Stimulated activated naive B cell treated with anti-CD40 and anti-IgM and Interleukin-4, amounts not matched to agents 10 μg/mL and 1 μg/mL and 100 μg/mL, for 72 hours (primary cell): ENCODE measurements at regions not wholly inside any gene's neighbourhood (a gene's known extent, or its start where the extent isn't known, plus 50 kb on each side); places are given as distances from the start of the nearest gene placed in this dataset.

Source experiments
- ATAC-seq, 2 donors: fragments of 150-1000 bp; cut with Tn5 transposase; replicated peaks; 2 replicates each; pipeline ENCODE4 v1.10.0; 2021; ENCODE audit warnings: moderate library complexity in 1 of 2
- DNase-seq: peaks from one replicate; pipeline ENCODE4 v3.0.0; 2021
- H3K27ac Mint-ChIP-seq: one replicate; pipeline ENCODE4 v1.8.0; 2022; ENCODE audit warnings: mild to moderate bottlenecking, mixed read lengths
- H3K27me3 Mint-ChIP-seq, 2 donors: one replicate each; pipeline ENCODE4 v1.8.0; 2022; ENCODE audit warnings: mixed read lengths in 2 of 2
- H3K36me3 Mint-ChIP-seq, 2 donors: one replicate each; pipeline ENCODE4 v1.8.0; 2022; ENCODE audit warnings: mixed read lengths in 2 of 2, mild to moderate bottlenecking in 1 of 2
- H3K4me1 Mint-ChIP-seq, 2 donors: one replicate each; pipeline ENCODE4 v1.8.0; 2022; ENCODE audit warnings: mixed read lengths in 2 of 2, mild to moderate bottlenecking in 1 of 2
- H3K4me3 Mint-ChIP-seq, 2 donors: one replicate each; pipeline ENCODE4 v1.8.0; 2022; ENCODE audit warnings: mild to moderate bottlenecking in 2 of 2, mixed read lengths in 2 of 2, moderate library complexity in 1 of 2
- H3K9me3 Mint-ChIP-seq, 2 donors: one replicate each; pipeline ENCODE4 v1.8.0; 2022; ENCODE audit warnings: mixed read lengths in 2 of 2, mild to moderate bottlenecking in 1 of 2

DNA sequence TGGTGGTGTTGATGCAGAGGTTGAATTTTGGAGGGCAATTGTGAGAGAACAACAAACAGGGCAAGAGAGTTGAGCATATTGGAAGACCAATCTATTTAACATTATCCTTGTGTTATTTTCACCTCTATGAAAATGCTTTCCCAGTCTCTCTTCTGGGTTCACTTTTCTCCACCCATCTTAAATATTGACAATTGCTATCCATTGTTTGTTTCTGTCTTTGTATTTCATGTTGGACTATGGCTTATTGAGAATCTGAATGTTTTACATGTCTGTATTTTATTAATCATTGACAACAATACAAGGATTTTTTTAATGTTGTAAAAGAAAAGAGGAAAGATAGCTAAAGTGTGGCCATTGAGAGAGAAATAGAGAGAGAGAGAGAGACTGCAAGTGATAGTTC is 1121.5 kb downstream of the BRINP3 start:
- H3K27me3 Mint-ChIP-seq = no peaks in the 10 kb centered on the region

DNA sequence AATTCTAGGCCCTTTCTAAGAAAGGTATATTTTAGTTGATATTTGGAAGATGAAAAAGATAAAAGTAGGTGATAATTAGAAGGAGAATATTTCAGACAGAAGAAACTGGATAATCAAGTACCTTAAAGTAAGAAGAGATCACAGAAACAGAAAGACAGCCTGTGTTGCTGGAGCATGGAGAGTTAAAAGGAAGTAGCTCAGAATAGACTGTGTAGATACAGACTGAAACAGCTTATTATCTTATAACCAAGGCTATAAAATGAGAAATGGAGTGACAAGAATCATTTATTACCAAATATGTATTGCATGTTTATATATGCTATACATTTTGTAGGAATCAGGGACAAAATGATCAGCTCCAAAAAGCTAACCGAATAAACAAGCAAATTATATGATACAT is 1120.3 kb downstream of the BRINP3 start:
- Mint-ChIP-seq H3K27ac (peak overlapping the region; percentile 37), H3K4me1 (no peaks in the 10 kb centered on the region), H3K4me3 (no peak overlapping the region), H3K36me3 (no peaks in the 10 kb centered on the region), H3K27me3 (no peaks in the 10 kb centered on the region), H3K9me3 (peaks cover 3 to 4% of the 10 kb centered on the region in 2 donors)
- ATAC-seq (no peak), DNase-seq (no peak)

More for the DNA sequence above, 1121.5 kb downstream of the BRINP3 start:
- H3K4me3 Mint-ChIP-seq = no peak overlapping the region
- no peaks in the 10 kb centered on the region for H3K4me1 Mint-ChIP-seq
- H3K9me3 Mint-ChIP-seq = peaks cover 1 to 4% of the 10 kb centered on the region in 2 donors
- no peaks in the 10 kb centered on the region for H3K36me3 Mint-ChIP-seq
- DNase-seq = no peak
- no peak for ATAC-seq
- H3K27ac Mint-ChIP-seq = no peak overlapping the region

DNA sequence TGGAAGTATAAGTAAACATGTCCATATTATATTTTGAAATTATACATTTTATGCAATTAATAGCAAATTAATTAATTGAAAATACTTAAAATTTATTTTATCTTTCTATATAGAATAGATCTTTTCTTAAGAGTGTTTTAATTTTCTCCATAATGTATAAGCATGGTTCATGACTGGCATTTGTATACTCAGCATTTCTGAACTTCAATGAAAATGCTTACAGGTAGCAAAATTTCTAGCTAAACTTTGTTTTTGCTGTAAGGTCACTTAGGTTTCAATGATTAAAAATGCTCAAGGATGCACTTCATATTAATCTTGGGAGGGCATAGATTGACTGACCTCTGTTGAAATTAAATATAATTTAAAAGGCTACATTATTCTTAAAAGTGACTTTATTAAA is 1108.1 kb downstream of the BRINP3 start:
- H3K36me3 Mint-ChIP-seq = no peaks in the 10 kb centered on the region
- peaks cover 4 to 8% of the 10 kb centered on the region in 2 donors for H3K9me3 Mint-ChIP-seq
- H3K27me3 Mint-ChIP-seq = no peaks in the 10 kb centered on the region
- no peak overlapping the region for H3K4me3 Mint-ChIP-seq
- H3K4me1 Mint-ChIP-seq = no peaks in the 10 kb centered on the region
- ATAC-seq (no peak), DNase-seq (no peak)
- no peak overlapping the region for H3K27ac Mint-ChIP-seq

DNA sequence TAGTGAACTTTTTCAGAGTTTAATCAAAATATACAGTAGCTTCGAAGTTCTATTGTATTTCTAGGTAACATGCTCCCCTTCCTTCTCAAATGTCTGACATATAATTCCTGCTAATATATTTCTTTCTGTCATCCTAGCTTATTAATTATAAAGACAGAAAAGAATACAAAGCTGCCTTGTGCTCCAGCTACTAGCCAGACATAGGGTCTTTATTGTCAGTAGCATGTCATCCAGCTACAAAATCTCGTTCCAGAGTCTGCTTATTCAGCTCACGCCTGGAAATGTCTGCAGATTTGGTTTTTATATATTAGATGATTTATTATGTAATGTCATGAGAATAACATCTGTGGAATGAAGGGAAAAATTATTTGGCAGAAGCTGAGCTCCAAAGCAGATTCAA is 1102.8 kb downstream of the BRINP3 start:
- no peaks in the 10 kb centered on the region for H3K36me3 Mint-ChIP-seq
- H3K27me3 Mint-ChIP-seq = no peaks in the 10 kb centered on the region
- no peak overlapping the region for H3K4me3 Mint-ChIP-seq
- ATAC-seq (no peak), DNase-seq (no peak)
- H3K27ac Mint-ChIP-seq = no peak overlapping the region
- H3K9me3 Mint-ChIP-seq = peaks cover 9 to 13% of the 10 kb centered on the region in 2 donors
- no peaks in the 10 kb centered on the region for H3K4me1 Mint-ChIP-seq

DNA sequence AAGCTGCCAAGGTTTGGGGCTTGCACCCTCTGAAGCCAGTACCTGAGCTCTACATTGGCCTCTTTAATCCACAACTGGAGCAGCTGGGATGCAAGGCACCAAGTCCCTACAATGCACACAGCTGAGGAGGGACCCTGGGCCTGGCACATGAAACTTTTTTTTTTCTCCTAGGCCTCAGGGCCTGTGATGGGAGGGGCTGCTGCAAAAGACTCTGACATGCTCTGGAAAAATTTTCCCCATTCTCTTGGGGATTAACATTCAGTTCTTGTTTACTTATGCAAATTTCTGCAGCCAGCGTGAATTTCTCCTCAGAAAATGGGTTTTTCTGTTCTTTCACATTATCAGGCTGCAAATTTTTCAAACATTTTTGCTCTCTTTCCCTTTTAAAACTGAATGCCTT is 1072.2 kb downstream of the BRINP3 start:
- H3K4me3 Mint-ChIP-seq = no peak overlapping the region
- no peaks in the 10 kb centered on the region for H3K27me3 Mint-ChIP-seq
- DNase-seq = no peak
- no peak for ATAC-seq
- peaks cover 11 to 22% of the 10 kb centered on the region in 2 donors for H3K9me3 Mint-ChIP-seq
- no peak overlapping the region for H3K27ac Mint-ChIP-seq
- no peaks in the 10 kb centered on the region for H3K4me1 Mint-ChIP-seq
- H3K36me3 Mint-ChIP-seq = no peaks in the 10 kb centered on the region

DNA sequence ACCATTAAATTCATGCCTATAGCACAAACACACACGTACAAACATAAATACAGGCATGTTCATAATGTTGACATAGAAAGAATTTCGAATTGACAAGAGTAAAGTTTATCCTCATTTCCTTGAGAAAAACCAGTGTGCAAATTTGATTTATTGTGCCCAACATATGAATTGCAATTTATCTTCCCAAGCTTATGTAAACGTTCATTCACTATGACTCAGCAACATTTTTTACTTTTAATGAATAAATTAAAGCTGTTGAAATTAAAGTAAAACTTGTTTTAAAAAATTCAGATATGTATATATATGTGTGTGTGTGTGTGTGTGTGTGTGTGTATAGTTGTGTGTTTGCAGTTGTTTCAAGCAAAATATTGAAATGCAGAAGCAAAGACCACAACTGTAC is 1067.9 kb downstream of the BRINP3 start:
- H3K9me3 Mint-ChIP-seq = peaks cover 10 to 15% of the 10 kb centered on the region in 2 donors
- H3K4me1 Mint-ChIP-seq = no peaks in the 10 kb centered on the region
- no peak overlapping the region for H3K4me3 Mint-ChIP-seq
- no peaks in the 10 kb centered on the region for H3K27me3 Mint-ChIP-seq
- DNase-seq (no peak), ATAC-seq (no peak)
- no peak overlapping the region for H3K27ac Mint-ChIP-seq
- no peaks in the 10 kb centered on the region for H3K36me3 Mint-ChIP-seq

DNA sequence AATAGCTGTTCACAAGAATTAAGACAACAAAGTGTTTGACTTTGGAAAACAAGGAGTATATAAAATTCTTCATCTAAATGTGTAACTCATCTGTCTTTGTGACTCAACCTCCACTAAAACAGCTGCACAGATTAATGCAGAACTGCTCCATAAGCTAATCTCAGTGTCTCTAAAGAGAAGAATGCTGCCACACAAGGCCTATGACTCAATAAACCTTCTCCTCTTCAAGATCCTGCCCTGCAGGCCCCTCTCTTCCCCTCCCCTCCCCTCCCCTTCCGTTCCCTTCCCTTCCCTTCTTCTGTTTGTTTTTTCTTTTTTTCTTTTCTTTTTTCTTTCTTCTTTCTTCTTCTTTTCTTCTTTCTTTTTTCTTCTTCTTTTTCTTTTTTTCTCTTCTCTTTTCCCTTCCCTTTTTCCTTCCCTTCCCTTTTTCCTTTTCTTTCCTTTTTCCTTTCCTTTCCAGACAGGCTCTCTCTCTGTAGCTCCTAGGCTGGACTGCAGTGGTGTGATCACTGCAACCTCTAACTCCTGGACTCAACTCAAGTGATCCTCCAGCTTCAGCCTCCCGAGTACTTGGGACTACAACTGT is 1052.8 kb downstream of the BRINP3 start:
- no peaks in the 10 kb centered on the region for H3K4me1 Mint-ChIP-seq
- H3K27me3 Mint-ChIP-seq = no peaks in the 10 kb centered on the region
- no peak overlapping the region for H3K27ac Mint-ChIP-seq
- ATAC-seq = no peak
- no peaks in the 10 kb centered on the region for H3K9me3 Mint-ChIP-seq
- H3K4me3 Mint-ChIP-seq = no peak overlapping the region
- no peaks in the 10 kb centered on the region for H3K36me3 Mint-ChIP-seq
- DNase-seq = no peak

DNA sequence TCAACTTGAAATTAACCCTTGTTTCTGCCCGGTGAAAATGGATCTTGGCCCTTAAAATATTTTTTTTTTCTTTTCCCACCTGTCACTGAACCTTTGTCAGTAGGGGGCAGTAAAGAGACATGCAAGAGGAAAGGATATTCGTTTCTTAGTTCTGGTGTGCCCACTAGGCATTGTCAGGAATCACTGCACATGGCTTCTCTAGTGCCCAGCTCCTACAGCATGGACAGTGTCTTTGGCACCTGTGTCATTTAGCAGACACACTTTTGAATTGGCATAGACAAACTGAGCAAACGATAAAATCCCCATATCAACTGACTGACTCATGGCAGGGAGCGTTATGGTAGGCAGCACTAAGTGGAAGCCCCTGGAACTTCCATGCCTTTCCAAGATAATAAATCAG is 1048.1 kb downstream of the BRINP3 start:
- no peaks in the 10 kb centered on the region for H3K36me3 Mint-ChIP-seq

DNA sequence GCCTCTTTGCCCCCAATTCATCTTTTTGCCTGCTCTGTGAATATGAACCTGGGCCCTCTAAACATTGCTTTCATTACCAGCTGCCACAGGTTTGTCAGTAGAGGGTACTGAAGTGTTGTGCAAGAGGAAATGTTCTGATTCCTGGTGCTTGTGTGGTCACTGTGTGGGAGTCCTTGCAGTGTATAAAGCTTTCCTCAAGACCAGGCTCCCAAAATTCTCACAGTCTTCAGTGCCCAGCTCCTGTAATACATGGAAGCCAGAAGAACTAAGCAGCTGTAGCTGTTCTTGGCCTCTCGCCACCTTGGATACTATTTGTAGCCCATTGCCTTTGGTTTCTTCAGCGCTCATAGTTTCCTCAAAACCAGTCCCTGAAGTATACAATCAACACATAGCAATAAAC is 1046.2 kb downstream of the BRINP3 start:
- Mint-ChIP-seq H3K9me3 (no peaks in the 10 kb centered on the region), H3K4me3 (no peak overlapping the region), H3K4me1 (no peaks in the 10 kb centered on the region), H3K27ac (no peak overlapping the region), H3K27me3 (no peaks in the 10 kb centered on the region), H3K36me3 (no peaks in the 10 kb centered on the region)
- ATAC-seq (no peak), DNase-seq (no peak)

More for the DNA sequence above, 1048.1 kb downstream of the BRINP3 start:
- no peak for DNase-seq
- H3K27me3 Mint-ChIP-seq = no peaks in the 10 kb centered on the region
- no peak for ATAC-seq
- H3K4me1 Mint-ChIP-seq = no peaks in the 10 kb centered on the region
- no peaks in the 10 kb centered on the region for H3K9me3 Mint-ChIP-seq
- H3K27ac Mint-ChIP-seq = no peak overlapping the region
- H3K4me3 Mint-ChIP-seq = no peak overlapping the region

DNA sequence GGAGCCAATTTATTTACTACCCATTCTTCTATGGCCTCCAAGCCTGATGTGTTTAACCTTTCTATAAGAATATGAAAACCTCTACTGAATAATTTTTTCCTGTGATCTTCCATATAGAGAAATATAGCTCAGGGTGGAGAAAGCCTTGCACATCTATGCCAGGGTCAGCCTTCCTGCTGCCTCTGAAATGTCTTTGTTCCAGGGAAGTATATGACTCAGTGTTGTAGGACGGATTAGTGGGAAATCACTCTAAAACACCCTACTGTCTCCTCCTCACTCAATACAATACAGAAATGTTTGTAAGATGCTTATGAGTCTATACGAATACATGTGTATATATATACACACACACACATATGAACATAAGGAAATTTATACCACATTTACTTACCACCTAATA is 1044.9 kb downstream of the BRINP3 start:
- H3K27me3 Mint-ChIP-seq = no peaks in the 10 kb centered on the region
- H3K4me3 Mint-ChIP-seq = no peak overlapping the region
- H3K36me3 Mint-ChIP-seq = no peaks in the 10 kb centered on the region
- ATAC-seq (no peak), DNase-seq (no peak)
- H3K9me3 Mint-ChIP-seq = no peaks in the 10 kb centered on the region
- H3K4me1 Mint-ChIP-seq = no peaks in the 10 kb centered on the region
- no peak overlapping the region for H3K27ac Mint-ChIP-seq

DNA sequence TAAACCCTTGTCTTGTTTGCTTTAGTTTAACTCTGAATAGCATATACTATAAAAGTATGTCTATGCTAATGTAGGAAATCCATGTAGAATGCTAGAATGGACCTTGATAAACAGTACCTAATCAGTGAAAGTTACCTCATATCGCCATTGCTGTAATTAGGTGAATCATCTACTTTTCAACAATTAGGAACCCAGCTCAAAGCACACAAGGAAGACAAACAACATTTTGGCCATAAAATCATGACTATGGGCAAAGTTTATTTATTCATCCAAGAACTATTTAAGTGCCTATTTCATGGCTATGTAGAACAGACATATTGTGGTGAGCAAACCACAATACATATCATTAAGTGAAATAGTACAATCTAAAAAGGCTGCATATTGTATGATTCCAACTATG is 1043.2 kb downstream of the BRINP3 start:
- Mint-ChIP-seq H3K4me3 (no peak overlapping the region), H3K36me3 (no peaks in the 10 kb centered on the region), H3K27me3 (no peaks in the 10 kb centered on the region), H3K27ac (no peak overlapping the region), H3K4me1 (no peaks in the 10 kb centered on the region), H3K9me3 (no peaks in the 10 kb centered on the region)
- ATAC-seq = no peak
- DNase-seq = no peak

DNA sequence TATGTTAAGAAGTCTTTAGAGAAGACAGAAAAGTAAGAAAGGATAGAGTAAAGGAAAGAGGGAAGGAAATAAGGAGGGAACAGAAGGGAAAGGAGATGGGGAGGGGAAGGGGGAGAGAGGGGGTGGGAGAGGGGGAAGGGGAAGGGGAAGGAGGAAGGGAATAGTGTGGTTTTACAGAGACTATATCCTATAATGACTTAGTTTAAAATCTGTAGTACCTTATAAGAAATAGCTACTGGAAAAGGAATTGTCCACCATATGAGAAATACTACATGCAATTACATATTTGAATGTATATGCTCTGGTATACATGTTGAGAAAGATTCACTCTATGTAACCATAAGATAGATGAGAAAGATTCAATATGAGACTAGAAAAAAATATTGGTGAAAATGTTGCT is 1042.3 kb downstream of the BRINP3 start:
- no peaks in the 10 kb centered on the region for H3K4me1 Mint-ChIP-seq
- H3K36me3 Mint-ChIP-seq = no peaks in the 10 kb centered on the region
- no peak overlapping the region for H3K27ac Mint-ChIP-seq
- H3K9me3 Mint-ChIP-seq = no peaks in the 10 kb centered on the region
- no peak overlapping the region for H3K4me3 Mint-ChIP-seq
- ATAC-seq (no peak), DNase-seq (no peak)
- no peaks in the 10 kb centered on the region for H3K27me3 Mint-ChIP-seq

DNA sequence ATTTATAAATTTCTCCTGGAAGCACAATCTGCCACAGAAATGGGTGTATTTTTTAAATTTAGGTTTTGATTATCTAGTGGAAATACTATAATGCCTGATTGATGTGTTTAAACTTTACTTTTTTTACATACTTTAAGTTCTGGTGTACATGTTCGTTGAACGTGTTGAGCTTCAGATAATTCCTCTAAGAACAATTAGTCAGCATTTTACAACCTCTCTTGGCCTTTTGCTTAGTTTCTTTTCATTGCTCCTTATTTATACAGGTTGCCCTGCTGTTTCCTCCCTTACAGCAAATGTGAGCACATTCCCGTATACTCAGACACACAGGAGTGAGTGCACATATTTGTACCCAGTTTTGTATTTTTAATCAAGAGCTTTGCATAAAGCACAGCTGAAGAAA is 1038.9 kb downstream of the BRINP3 start:
- DNase-seq (no peak), ATAC-seq (no peak)
- Mint-ChIP-seq H3K9me3 (peaks cover 0 to 1% of the 10 kb centered on the region in 2 donors), H3K27me3 (no peaks in the 10 kb centered on the region), H3K4me3 (no peak overlapping the region), H3K36me3 (no peaks in the 10 kb centered on the region), H3K27ac (no peak overlapping the region), H3K4me1 (no peaks in the 10 kb centered on the region)

DNA sequence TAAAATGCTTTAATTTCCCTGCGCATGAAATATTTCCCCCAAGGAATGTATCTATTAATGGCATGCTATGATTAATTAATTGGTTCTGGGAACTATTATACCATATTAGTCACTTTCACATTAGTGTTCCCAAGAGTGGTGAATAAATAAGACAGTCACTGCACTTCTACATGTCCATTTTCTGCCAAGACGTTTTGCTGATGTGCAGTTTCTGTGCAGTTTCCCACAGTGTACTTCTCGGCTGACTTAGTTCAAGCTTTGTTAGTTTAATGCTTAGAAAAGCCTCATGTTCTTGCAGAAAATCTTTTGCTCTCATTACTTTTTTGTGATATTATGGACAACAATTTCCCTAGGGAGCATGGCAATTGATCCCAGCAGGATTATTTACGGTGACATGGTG is 1014.5 kb downstream of the BRINP3 start:
- no peaks in the 10 kb centered on the region for H3K4me1 Mint-ChIP-seq
- DNase-seq = no peak

DNA sequence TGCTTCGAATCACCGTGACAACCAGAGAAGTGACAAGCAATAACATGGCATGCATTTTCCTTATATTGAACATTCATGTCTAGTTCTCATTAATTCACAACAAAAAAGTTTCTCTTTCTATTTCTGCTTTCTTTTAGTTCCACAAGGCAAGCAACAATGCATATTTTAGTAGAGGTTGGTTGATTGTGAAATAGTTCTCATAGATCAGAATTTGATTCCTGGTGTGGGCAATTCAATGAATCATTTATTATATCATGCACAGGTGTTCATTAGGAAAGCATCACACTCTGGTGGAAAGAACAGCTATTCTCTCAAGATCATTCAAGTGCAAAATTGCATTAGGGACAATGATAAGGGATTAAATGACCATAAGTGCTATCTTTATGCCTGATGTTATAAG is 980.9 kb downstream of the BRINP3 start:
- ATAC-seq = no peak
- Mint-ChIP-seq H3K4me3 (no peak overlapping the region), H3K4me1 (no peaks in the 10 kb centered on the region), H3K9me3 (no peaks in the 10 kb centered on the region), H3K27ac (no peak overlapping the region), H3K36me3 (no peaks in the 10 kb centered on the region), H3K27me3 (no peaks in the 10 kb centered on the region)
- DNase-seq = no peak

More for the DNA sequence above, 1014.5 kb downstream of the BRINP3 start:
- Mint-ChIP-seq H3K4me3 (no peak overlapping the region), H3K9me3 (peaks cover 2 to 5% of the 10 kb centered on the region in 2 donors), H3K36me3 (no peaks in the 10 kb centered on the region), H3K27me3 (no peaks in the 10 kb centered on the region), H3K27ac (no peak overlapping the region)
- no peak for ATAC-seq

DNA sequence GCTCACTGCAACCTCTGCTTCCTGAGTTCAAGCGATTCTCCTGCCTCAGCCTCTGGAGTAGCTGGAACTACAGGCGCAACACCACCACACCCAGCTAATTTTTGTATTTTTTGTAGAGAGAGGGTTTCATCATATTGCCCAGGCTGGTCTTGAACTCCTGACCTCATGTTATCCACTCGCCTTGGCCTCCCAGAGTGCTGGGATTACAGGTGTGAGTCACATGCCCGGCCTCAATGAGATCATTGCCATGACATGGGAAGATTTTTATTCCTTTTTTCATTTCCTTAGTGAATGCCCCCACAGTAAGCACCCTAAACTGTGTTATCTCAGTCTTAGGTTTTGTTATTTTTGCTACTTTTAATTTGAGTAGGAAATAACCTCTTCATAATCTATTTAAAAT is 977.9 kb downstream of the BRINP3 start:
- no peak overlapping the region for H3K27ac Mint-ChIP-seq
- H3K27me3 Mint-ChIP-seq = no peaks in the 10 kb centered on the region
- H3K4me1 Mint-ChIP-seq = no peaks in the 10 kb centered on the region
- no peaks in the 10 kb centered on the region for H3K9me3 Mint-ChIP-seq
- ATAC-seq (no peak), DNase-seq (no peak)
- no peaks in the 10 kb centered on the region for H3K36me3 Mint-ChIP-seq
- no peak overlapping the region for H3K4me3 Mint-ChIP-seq
